ENCODE measurements at regions not wholly inside any gene's neighbourhood (a gene's known extent, or its start where the extent isn't known, plus 50 kb on each side); places are given as distances from the start of the nearest gene placed in this dataset.
"Not testable (repeated sequence)": the region's sequence is repeated elsewhere in the genome, so short reads cannot be mapped to it uniquely, and the experiment has no call there.

GRCh38 chr13:33676045-33676989, 141.6 kb upstream of the RFC3 start:
- DNase-seq: peak; percentile 21 to 48 (median 42)

DNA sequence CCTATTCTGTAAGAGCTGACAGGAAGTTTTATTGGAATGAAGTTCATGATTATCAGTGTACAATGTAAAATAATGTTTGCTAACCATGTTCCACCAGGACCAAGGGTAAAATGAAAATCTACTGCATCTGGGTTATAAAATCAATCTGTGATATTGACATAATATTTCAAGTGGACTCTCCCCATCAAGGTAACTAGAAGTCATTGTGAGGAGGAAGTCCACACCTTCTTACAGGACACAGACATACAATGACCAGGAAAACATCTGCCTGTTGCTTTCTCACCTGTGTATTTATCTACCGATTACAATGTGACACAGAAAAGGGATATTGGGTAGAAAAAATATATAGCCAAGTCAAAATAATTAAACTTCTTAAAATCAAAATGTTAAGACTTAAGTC, 140.7 kb upstream of the RFC3 start:
- no peak for DNase-seq

DNA sequence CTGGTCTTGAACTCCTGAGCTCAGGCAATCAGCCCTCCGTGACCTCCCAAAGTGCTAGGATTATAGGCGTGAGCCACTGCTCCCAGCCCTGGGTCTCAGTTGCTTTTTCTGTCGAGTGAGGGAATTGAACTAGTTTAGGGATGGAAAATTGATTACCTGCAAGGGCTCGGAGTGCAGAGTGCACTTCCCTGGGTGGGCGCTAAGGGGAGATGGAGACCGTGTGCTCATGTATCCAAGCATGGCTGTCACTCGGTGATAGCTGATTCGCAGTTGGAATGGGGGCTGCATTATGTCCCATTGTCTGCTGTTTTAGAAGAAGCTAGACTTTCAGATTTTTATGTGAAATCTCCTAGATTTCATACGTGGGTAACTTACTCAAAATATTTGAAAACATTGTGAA, 139.9 kb upstream of the RFC3 start:
- no peak for DNase-seq

DNA sequence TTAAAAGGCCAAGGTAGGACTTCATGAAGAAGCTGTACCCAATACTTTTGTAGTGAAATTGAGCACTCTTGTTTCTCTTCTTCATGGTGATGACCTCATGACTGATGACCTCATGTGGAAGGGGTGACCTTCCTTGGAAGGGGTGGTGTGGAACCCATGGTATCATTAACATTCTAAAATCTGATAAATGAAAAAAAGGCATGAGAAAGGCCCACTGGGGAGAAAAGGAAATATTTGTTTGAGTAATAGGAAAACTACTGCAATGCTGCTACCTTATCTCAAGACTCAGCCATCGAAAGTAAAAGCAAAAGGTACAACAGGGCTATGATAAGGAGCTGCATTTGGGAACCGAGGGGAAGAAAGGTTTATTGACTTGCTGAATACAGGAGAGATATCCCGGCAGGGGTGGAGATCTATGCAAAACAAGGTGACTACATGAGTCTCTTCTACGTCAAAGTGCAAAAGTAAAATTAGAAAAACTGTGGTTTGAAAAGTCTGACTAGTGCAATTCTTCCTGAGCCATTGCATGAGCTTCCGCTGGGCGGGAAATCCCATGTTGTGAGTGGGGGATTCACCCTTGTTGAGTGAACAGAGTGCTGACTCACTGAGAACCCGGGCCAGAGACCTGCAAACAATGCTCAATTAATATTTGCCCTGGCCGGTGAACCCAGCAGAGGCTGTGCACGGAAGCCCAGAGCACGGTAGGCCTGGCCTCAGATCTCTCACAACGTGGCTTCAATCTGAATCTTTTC, 138.9 kb upstream of the RFC3 start:
- DNase-seq: peak; percentile 83 to 94 (median 90)

DNA sequence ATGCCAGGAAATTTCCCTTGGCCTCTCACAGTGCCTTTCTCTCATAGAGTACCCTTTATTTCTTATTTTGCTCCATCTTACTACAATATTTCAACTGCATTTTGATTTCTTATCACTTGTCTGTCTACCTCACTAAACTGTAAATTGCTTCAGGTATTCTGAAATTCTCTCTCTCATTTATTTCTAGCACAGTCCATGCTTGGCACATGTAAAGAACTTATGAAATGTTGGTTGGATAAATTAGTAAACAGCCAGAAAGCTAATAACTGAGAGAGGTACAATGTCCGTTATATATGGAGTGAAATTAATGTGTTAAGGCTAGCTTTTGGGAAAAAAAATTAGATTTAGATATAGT, 138.3 kb upstream of the RFC3 start:
- no peak for DNase-seq

DNA sequence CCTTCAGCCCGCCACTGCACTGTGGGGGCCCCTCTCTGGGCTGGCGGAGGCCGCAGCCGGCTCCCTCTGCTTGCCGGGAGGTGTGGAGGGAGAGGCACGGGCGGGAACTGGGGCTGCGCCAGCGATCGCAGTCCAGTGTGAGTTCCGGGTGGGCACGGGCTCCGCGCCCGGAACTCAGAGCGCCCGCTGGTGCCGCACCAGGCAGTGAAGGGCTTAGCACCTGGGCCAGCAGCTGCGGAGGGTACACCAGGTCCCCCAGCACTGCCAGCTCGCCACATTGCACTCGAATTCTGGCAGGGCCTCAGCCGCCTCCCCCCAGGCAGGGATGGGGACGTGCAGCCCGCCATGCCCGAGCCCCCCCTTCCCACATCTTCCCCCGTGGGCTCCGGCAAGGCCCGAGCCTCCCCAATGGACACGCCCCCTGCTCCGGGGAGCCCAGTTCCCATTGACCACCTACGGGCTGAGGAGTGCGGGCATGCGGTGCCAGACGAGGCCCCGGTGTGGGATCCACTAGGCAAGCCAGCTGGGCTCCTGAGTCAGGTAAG, 135.9 kb upstream of the RFC3 start:
- no peak for DNase-seq

- not testable (repeated sequence) for DNase-seq
These were observed 135.3 kb upstream of the RFC3 start for GRCh38 chr13:33682646-33683045.

DNA sequence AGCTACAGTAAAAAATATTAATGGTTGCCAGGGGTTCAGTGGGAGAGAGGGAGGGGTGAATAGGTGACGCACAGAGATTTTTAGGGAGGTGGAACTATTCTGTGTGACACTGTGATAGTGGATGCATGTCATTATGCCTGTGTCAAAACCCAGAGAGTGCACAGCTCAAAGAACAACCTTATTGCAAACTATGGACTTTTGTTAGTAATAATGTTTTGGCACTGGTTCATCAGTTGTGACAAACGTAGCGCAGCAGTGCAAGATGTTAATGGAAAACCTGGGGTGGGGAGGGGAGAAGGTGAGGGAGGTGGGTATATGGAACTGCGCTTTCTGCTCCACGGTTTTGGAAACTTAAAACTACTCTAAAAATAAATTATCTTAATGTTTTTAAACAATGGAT, 134.6 kb upstream of the RFC3 start:
- DNase-seq: no peak

DNA sequence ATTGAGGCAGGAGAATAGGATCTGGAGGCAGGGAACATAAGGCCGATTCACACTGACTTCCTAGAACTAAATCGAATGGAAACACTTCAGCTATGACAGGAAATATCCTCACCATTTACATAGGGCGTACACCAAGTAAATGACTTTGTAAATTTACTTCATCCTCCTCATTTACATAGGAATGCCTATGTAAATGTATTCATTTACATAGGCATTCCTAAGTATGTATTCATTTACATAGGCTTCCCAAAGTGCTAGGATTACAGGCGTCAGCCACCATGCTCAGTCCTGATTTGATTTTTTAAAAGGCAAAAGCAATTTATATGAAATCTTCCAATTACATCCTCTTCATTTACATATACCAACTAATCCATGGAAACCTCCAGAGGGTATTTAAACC, 133.1 kb upstream of the RFC3 start:
- DNase-seq: no peak

GRCh38 chr13:33686772-33687480, 131.0 kb upstream of the RFC3 start:
- no peak for DNase-seq

DNA sequence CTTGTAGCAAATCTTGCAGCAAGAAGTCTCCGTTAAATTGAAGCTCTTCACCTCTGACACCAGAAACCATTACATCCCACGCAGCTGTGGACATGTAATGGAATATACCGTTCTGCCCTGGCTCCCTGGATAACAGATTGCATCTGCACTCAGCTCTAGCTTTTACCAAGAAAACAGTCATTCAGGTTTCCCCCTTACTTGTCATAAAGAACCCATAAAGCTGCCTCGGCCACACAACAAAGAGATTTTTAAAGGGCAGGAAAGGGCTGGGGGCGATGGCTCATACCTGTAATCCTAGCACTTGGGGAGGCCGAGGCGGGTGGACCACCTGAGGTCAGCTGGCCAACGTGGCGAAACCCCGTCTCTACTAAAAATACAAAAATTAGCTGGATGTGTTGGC, 127.6 kb upstream of the RFC3 start:
- no peak for DNase-seq

GRCh38 chr13:33691980-33692379, 126.0 kb upstream of the RFC3 start:
- DNase-seq: no peak

- no peak for DNase-seq
These were observed 125.4 kb upstream of the RFC3 start for GRCh38 chr13:33692531-33692930.

GRCh38 chr13:33694546-33694945, 123.4 kb upstream of the RFC3 start:
- no peak for DNase-seq

- DNase-seq: no peak
These were observed 121.4 kb upstream of the RFC3 start for GRCh38 chr13:33696530-33696929.

GRCh38 chr13:33697926-33698325, 120.0 kb upstream of the RFC3 start:
- no peak for DNase-seq

- DNase-seq: no peak
These were observed 110.5 kb upstream of the RFC3 start for GRCh38 chr13:33707449-33707848.

DNA sequence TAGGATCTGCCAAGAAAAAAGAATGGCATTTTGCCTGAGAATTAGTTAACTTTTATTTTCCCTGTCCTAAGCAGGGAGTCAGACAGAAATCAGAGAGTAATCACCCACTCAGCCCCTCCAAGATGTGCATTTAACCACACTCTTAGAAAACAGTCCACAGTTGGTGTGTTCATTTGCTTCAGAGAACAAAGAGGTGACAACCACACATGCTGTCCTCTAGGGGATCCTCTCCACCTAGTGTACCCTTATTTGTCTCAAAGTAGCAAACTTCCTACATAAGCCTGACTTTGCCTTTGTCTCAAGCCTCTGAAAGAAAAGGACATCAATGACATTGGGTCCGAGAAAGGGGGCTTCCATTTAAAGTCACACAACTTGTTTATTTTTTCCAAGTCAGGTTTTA, 107.0 kb upstream of the RFC3 start:
- DNase-seq: no peak

DNA sequence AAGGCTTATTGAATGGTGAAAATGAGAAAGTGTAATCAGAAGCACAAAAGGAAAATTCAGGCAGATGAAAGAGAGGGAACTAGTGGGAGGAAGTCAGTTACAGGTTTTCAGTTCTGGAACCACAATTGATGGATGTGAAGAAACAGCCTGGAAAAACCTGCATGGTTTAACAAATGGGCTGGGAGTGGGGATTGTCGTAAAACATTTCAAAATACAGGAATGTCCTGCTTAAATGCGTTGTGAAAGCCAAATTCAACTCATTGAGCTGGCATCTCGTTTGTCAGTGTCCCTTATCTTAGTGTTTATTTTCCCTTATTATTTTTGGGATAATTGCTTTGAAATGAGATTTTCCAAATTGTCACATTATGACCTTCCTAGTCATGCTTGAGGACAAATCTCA, 106.5 kb upstream of the RFC3 start:
- DNase-seq: peak; percentile 24 to 43 (median 25)

GRCh38 chr13:33717775-33718174, 100.2 kb upstream of the RFC3 start:
- DNase-seq: peak in 2 of 3 donors; percentile 21 to 25

DNA sequence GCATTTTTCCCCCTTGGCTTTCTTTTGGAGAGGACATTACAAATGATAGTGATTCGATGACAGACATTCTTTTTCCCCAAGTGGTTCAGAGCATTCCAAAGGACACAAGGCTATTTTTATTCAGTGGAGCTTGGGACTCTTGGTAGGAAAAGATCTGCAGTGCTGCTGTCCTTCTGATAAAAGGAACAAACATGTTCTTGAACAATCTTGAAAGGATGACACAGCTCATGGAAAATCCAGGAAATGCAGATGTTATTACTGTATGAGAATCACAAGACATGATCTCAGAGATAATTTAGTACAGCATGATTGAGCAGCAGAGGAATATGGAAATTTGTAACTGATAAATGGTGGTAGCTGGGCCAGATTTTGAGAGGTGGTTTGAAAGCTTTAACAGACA, 96.2 kb upstream of the RFC3 start:
- peak; percentile 56 to 86 (median 79) for DNase-seq

- DNase-seq: peak in 2 of 3 donors; percentile 14 to 70
These were observed 95.6 kb upstream of the RFC3 start for GRCh38 chr13:33722216-33722915.

DNA sequence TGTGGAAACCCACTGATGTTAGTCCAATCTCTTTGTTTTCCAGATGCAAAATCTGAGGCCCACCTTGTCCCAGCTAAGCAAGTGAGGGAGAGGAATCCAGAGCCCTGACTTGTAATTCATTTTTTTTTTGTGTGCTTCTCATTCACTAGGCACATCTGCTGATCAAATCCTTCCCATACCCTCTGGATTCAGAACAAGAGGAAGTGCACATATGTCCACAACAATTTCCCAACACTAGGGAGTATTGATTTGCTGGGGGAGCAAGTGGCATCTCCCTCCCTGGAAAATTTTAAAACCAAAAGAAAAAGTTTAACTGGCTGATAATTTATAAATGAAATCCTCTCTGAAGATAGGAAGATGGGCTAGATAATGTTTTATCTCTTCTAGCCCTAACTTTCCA, 94.6 kb upstream of the RFC3 start:
- peak; percentile 13 to 47 (median 27) for DNase-seq
